Keratinocyte (primary cell): ENCODE measurements at regions not wholly inside any gene's neighbourhood (a gene's known extent, or its start where the extent isn't known, plus 50 kb on each side); places are given as distances from the start of the nearest gene placed in this dataset.

Source experiments
- EZH2 ChIP-seq: IDR thresholded peaks from one replicate; pipeline ENCODE4 v1.6.1; 2012; ENCODE audit warnings: inconsistent platforms, mild to moderate bottlenecking, low read length, moderate library complexity
- TF ChIP-seq, protein P1 (sequence below), 3 experiments: IDR thresholded peaks in 1 of 3; conservative IDR thresholded peaks in 1 of 3; optimal IDR thresholded peaks in 1 of 3; 2 replicates in 2 of 3; 3 replicates in 1 of 3; pipeline versions ENCODE3 to v1.5.1; 2011; ENCODE audit warnings: low read length in 3 of 3, mild to moderate bottlenecking in 3 of 3, moderate library complexity in 2 of 3, control low read depth in 1 of 3, inconsistent platforms in 1 of 3; ENCODE audit not compliant: insufficient read depth in 2 of 3; ENCODE audit errors: extremely low read depth in 1 of 3

DNA sequence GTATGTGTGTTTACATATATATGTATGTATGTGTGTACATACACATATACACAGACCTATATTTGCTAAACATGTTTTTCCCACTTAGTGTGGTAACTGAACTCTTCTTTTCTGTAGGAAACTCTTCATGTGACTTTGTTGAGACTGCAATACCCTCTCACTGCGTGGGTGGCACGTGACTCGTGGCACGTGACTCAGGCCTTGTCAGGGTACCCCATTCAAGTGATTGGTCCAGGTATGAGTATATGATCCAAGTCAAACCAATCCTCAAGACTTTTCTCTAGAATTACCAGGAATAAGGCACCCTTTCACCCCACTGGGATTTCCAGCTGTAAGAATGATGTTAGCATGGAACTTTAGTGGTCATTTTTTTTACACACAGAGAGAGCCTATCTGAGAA is 149.2 kb upstream of the KCNK2 start:
- TF ChIP-seq, protein P1, sequence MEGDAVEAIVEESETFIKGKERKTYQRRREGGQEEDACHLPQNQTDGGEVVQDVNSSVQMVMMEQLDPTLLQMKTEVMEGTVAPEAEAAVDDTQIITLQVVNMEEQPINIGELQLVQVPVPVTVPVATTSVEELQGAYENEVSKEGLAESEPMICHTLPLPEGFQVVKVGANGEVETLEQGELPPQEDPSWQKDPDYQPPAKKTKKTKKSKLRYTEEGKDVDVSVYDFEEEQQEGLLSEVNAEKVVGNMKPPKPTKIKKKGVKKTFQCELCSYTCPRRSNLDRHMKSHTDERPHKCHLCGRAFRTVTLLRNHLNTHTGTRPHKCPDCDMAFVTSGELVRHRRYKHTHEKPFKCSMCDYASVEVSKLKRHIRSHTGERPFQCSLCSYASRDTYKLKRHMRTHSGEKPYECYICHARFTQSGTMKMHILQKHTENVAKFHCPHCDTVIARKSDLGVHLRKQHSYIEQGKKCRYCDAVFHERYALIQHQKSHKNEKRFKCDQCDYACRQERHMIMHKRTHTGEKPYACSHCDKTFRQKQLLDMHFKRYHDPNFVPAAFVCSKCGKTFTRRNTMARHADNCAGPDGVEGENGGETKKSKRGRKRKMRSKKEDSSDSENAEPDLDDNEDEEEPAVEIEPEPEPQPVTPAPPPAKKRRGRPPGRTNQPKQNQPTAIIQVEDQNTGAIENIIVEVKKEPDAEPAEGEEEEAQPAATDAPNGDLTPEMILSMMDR (optimal IDR thresholded peaks at IDR 0.05 in 1 of 3, IDR thresholded peaks at IDR 0.05 in 1 of 3, conservative IDR thresholded peaks at IDR 0.05 in 1 of 3; ENCODE audit: extremely low read depth in 1 of 3, insufficient read depth in 2 of 3, low read length in 3 of 3) = no peak
- TF ChIP-seq EZH2 = no peak
